GM19043 (cell line): ENCODE measurements at regions not wholly inside any gene's neighbourhood (a gene's known extent, or its start where the extent isn't known, plus 50 kb on each side); places are given as distances from the start of the nearest gene placed in this dataset.
"Not testable (repeated sequence)": the region's sequence is repeated elsewhere in the genome, so short reads cannot be mapped to it uniquely, and the experiment has no call there.

Experiments used
- ATAC-seq: cut with Tn5 transposase; IDR thresholded peaks from one replicate; pipeline ENCODE4 v1.9.1; 2021; ENCODE audit warnings: low read depth; ENCODE audit not compliant: unreplicated experiment

- not testable (repeated sequence) for ATAC-seq
These were observed 221.9 kb downstream of the UTP18 start for GRCh38 chr17:51482248-51482647.

- ATAC-seq: no peak
These were observed 225.7 kb downstream of the UTP18 start for GRCh38 chr17:51486091-51486490.

- ATAC-seq: no peak
These were observed 226.7 kb downstream of the UTP18 start for GRCh38 chr17:51486885-51487520.

GRCh38 chr17:51487947-51488346, 227.6 kb downstream of the UTP18 start:
- no peak for ATAC-seq

- no peak for ATAC-seq
These were observed 231.1 kb downstream of the UTP18 start for GRCh38 chr17:51491416-51491815.

- no peak for ATAC-seq
These were observed 232.9 kb downstream of the UTP18 start for GRCh38 chr17:51493206-51493605.

GRCh38 chr17:51496378-51496777, 236.0 kb downstream of the UTP18 start:
- no peak for ATAC-seq

GRCh38 chr17:51499897-51500296, 239.6 kb downstream of the UTP18 start:
- ATAC-seq: no peak

GRCh38 chr17:51500454-51500853, 240.1 kb downstream of the UTP18 start:
- no peak for ATAC-seq

- ATAC-seq: no peak
These were observed 245.1 kb downstream of the UTP18 start for GRCh38 chr17:51505450-51505849.

- ATAC-seq: no peak
These were observed 247.1 kb downstream of the UTP18 start for GRCh38 chr17:51507444-51507843.

- ATAC-seq: no peak
These were observed 247.7 kb downstream of the UTP18 start for GRCh38 chr17:51508048-51508447.

GRCh38 chr17:51510940-51511339, 250.6 kb downstream of the UTP18 start:
- ATAC-seq: no peak

GRCh38 chr17:51512220-51512907, 252.0 kb downstream of the UTP18 start:
- ATAC-seq: no peak

- ATAC-seq: no peak
These were observed 256.6 kb downstream of the UTP18 start for GRCh38 chr17:51516924-51517323.

- no peak for ATAC-seq
These were observed 264.2 kb downstream of the UTP18 start for GRCh38 chr17:51524524-51524923.

- ATAC-seq: no peak
These were observed 266.2 kb downstream of the UTP18 start for GRCh38 chr17:51526507-51526906.

- no peak for ATAC-seq
These were observed 267.1 kb downstream of the UTP18 start for GRCh38 chr17:51527225-51527982.

- no peak for ATAC-seq
These were observed 267.8 kb downstream of the UTP18 start for GRCh38 chr17:51528111-51528510.

GRCh38 chr17:51533219-51533618, 272.9 kb downstream of the UTP18 start:
- no peak for ATAC-seq

GRCh38 chr17:51533821-51534220, 273.5 kb downstream of the UTP18 start:
- ATAC-seq: no peak

GRCh38 chr17:51536627-51537026, 276.3 kb downstream of the UTP18 start:
- ATAC-seq: no peak
